Breast epithelium (tissue), 3 donors: ENCODE measurements at regions not wholly inside any gene's neighbourhood (a gene's known extent, or its start where the extent isn't known, plus 50 kb on each side); places are given as distances from the start of the nearest gene placed in this dataset.
"Not testable (repeated sequence)": the region's sequence is repeated elsewhere in the genome, so short reads cannot be mapped to it uniquely, and the experiment has no call there.

Source experiments
- POLR2A ChIP-seq: fragments of 450-650 bp; IDR thresholded peaks from one replicate; pipeline ENCODE4 v1.6.1; 2016; ENCODE audit warnings: antibody characterized with exemption, mild to moderate bottlenecking, moderate library complexity
- POLR2AphosphoS5 ChIP-seq, 3 donors: sonication (generic); formaldehyde crosslinking; IDR thresholded peaks; one replicate each; pipeline ENCODE4 v1.6.1; 2017; ENCODE audit warnings: antibody characterized with exemption in 3 of 3

GRCh38 chr3:32052230-32052629, 54.2 kb upstream of the GPD1L start:
- TF ChIP-seq POLR2A; POLR2AphosphoS5 (IDR thresholded peaks at IDR 0.05): not testable (repeated sequence)
